B cell (primary cell): ENCODE measurements at regions not wholly inside any gene's neighbourhood (a gene's known extent, or its start where the extent isn't known, plus 50 kb on each side); places are given as distances from the start of the nearest gene placed in this dataset.

ENCODE experiments used
- EZH2 ChIP-seq: IDR thresholded peaks from 2 replicates; pipeline ENCODE4 v1.6.1; 2012; ENCODE audit warnings: borderline replicate concordance, low read depth, mild to moderate bottlenecking, moderate library complexity, low read length; ENCODE audit not compliant: insufficient read depth, poor library complexity, severe bottlenecking
- TF ChIP-seq, protein P1 (sequence below): fragments of 200-600 bp; IDR thresholded peaks from one replicate; pipeline ENCODE4 v1.8.0; 2022; ENCODE audit warnings: antibody characterized with exemption, mild to moderate bottlenecking

DNA sequence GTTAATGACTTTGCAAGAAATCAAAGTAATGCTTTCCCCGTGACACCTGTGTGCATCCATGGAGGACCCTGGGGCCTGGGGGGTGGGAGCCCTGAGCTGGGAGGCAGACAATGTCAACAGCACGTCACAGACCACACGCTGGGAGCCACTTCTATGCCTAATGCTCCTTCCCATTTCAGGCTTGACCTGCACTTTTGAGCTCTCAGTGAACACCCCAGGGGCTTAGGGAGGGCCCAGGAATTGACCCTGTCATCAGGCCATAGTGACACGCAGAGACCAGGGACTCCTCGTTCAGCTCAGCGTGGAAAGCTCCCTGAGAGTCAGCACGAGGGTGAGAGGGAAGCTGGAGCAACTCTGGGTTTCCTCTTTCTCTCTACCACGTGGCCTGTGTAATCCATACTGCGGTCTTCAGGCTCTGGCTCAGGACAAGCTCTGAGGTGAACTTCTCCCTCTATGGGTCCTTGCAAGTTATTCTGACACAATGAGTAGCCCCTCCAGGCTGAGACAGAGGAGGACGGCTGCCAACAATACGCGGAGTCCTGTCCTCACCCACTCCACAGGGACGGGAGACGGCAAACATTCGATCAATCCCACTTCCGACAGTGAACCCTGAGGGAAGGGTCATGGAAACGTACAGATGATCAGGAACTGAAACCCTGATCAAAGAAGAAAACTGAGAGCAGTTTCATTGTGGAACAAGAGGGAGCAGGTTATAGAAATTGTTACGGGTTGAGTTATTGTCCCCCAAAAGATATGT, 130.8 kb upstream of the IRX4 start:
- TF ChIP-seq, protein P1, sequence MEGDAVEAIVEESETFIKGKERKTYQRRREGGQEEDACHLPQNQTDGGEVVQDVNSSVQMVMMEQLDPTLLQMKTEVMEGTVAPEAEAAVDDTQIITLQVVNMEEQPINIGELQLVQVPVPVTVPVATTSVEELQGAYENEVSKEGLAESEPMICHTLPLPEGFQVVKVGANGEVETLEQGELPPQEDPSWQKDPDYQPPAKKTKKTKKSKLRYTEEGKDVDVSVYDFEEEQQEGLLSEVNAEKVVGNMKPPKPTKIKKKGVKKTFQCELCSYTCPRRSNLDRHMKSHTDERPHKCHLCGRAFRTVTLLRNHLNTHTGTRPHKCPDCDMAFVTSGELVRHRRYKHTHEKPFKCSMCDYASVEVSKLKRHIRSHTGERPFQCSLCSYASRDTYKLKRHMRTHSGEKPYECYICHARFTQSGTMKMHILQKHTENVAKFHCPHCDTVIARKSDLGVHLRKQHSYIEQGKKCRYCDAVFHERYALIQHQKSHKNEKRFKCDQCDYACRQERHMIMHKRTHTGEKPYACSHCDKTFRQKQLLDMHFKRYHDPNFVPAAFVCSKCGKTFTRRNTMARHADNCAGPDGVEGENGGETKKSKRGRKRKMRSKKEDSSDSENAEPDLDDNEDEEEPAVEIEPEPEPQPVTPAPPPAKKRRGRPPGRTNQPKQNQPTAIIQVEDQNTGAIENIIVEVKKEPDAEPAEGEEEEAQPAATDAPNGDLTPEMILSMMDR, result no peak
- TF ChIP-seq EZH2, result no peak
